ENCODE measurements at regions not wholly inside any gene's neighbourhood (a gene's known extent, or its start where the extent isn't known, plus 50 kb on each side); places are given as distances from the start of the nearest gene placed in this dataset.
"Not testable (repeated sequence)": the region's sequence is repeated elsewhere in the genome, so short reads cannot be mapped to it uniquely, and the experiment has no call there.

DNA sequence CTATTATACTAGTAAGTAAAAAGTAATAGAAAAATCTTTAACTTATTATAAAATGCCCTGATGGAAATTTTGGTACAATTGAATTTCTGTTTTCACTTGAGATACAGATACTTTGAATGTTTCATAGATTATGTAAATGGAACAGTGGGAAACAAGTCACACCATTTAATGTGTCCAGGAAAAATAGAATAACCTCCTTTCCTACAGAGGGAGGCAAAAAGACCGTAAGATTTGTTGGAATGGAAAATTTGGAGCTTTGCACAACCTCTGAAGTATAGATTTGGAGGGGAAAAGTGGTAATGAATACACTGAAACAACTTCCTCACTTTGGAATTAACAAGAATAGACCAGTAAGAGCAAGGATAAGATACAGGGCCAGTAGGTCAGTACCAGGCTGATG lies 149.2 kb upstream of the L3MBTL4 start:
- Histone ChIP-seq H3K27me3 (no peaks in the 10 kb centered on the region), H3K4me1 (no peaks in the 10 kb centered on the region), H3K27ac (no peak overlapping the region), H3K4me2 (no peak overlapping the region), H3K36me3 (no peaks in the 10 kb centered on the region), H4K20me1 (no peaks in the 10 kb centered on the region), H3K9me3 (replicated peaks in 1 of 11) (no peaks in the 10 kb centered on the region), H3K9ac (no peak overlapping the region), H3K4me3 (no peak overlapping the region)
- TF ChIP-seq Cebpa-rat (IDR thresholded peaks at IDR 0.05), result no peak

DNA sequence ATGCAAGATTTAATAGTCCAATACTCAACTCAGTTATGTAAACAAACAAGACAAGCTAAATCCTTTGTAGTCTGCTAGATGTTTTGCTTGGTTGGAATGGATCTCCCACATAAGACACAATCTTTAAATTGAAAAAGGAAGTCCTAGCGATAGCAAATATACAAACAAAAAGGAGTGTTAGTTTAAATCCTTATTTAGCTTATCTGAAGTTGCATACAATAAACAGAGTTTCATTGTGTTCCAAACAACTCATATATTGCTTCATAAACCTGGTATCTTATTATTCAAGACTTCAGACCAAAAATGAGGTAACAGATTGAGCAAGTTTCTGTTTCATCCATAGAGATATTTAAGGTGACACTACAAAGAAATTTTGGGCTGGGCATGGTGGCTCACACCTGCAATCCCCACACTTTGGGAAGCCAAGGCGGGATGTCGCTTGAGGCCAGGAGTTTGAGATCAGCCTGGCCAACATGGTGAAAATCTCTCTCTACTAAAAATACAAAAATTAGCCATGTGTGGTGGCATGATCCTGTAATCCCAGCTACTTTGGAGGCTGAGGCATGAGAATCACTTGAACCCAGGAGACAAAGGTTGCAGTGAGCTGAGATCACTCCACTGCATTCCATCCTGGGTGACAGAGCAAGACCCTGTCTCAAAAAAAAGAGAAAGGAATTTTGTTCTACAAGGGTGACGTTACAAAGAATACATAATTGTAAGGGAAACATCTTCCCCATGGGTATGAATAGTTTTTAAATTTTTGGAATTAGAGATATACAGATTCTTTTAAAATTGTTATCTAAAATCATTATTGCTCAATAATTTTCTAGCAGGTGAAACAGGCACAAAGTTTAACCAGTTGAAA lies 150.5 kb upstream of the L3MBTL4 start:
- H4K20me1 ChIP-seq, result no peaks in the 10 kb centered on the region
- H3K9me3 ChIP-seq (replicated peaks in 1 of 11), result no peaks in the 10 kb centered on the region
- H3K9ac ChIP-seq, result no peak overlapping the region
- no peak for TF ChIP-seq Cebpa-rat (IDR thresholded peaks at IDR 0.05)
- H3K27me3 ChIP-seq, result no peaks in the 10 kb centered on the region
- no peaks in the 10 kb centered on the region for H3K36me3 ChIP-seq
- H3K4me2 ChIP-seq, result no peak overlapping the region
- H3K4me3 ChIP-seq, result no peak overlapping the region
- H3K4me1 ChIP-seq, result no peaks in the 10 kb centered on the region
- no peak overlapping the region for H3K27ac ChIP-seq

DNA sequence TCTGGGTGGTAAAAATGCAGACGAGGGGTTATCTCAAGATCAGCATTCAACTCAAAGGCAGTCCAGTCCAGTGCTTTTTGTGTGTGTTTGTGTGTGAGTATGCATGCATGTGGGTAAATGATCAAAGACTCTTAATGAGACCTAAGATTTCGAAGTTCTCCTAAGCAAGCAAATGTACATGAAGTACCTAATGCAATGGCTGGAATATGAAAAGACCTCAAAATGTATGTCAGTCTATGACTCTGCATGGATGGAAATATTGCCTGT lies 151.0 kb upstream of the L3MBTL4 start:
- H4K20me1 ChIP-seq, result no peaks in the 10 kb centered on the region
- 0 out of 22 replicates have a peak, but pooled peaks of 1 of the 11 experiments have one; percentile 36 for TF ChIP-seq Cebpa-rat (IDR thresholded peaks at IDR 0.05)
- no peak overlapping the region for H3K9ac ChIP-seq
- no peaks in the 10 kb centered on the region for H3K9me3 ChIP-seq (replicated peaks in 1 of 11)
- no peak overlapping the region for H3K4me2 ChIP-seq
- H3K27ac ChIP-seq, result no peak overlapping the region
- H3K27me3 ChIP-seq, result no peaks in the 10 kb centered on the region
- H3K4me3 ChIP-seq, result no peak overlapping the region
- H3K4me1 ChIP-seq, result no peaks in the 10 kb centered on the region
- no peaks in the 10 kb centered on the region for H3K36me3 ChIP-seq

DNA sequence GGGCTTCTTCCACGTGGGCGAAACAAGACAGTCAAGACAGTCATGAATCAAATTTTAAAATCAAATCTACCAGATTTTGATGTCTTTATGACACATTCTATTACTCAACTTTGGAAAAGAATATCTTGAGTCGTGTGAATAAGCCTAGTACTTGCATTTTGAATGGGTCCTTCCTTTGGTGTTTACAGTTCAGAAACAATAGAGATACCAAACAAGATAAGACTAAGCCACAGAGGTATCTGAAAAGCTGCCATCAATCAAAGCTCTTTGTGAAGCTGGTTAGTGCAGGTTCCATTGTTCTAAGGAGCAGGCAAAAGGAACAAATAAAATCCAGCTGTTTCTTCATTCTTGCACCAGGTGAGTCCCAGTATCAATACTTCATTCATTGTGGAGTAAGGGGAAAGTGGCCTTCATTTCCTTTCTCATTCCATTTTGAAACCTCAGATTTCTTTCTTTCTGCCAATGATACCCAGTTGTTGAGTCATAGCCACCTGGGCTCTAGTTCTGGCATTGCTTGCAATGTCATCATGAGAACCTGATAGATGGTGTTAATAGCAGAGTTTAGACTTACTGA lies 151.7 kb upstream of the L3MBTL4 start:
- H3K27ac ChIP-seq, result no peak overlapping the region
- TF ChIP-seq Cebpa-rat (IDR thresholded peaks at IDR 0.05), result no peak
- H3K36me3 ChIP-seq, result no peaks in the 10 kb centered on the region
- no peaks in the 10 kb centered on the region for H3K4me1 ChIP-seq
- no peak overlapping the region for H3K4me3 ChIP-seq
- no peaks in the 10 kb centered on the region for H3K9me3 ChIP-seq (replicated peaks in 1 of 11)
- H3K27me3 ChIP-seq, result no peaks in the 10 kb centered on the region
- H3K9ac ChIP-seq, result no peak overlapping the region
- H4K20me1 ChIP-seq, result no peaks in the 10 kb centered on the region
- H3K4me2 ChIP-seq, result no peak overlapping the region

DNA sequence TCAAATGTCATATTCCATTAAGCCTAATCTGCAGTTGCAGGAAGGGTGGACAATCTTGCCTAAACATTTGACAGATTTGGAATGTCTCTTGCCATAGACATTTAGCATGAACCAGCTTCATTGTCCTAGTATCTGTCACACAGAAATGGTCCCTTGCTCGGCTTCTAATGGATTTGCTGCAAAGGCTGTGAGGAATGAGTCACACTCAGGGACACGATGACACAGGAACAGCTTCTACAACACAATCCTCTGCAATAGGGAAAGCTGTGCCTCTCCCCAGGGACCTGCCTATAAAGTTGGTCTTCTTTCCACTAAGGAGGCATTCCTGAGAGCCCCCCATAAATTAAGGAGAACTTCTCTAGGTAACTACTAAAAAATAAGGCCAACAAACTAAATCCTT lies 155.1 kb upstream of the L3MBTL4 start:
- no peak overlapping the region for H3K4me2 ChIP-seq
- no peak for TF ChIP-seq Cebpa-rat (IDR thresholded peaks at IDR 0.05)
- no peak overlapping the region for H3K4me3 ChIP-seq
- H3K36me3 ChIP-seq, result no peaks in the 10 kb centered on the region
- H4K20me1 ChIP-seq, result no peaks in the 10 kb centered on the region
- H3K27me3 ChIP-seq, result no peaks in the 10 kb centered on the region
- no peak overlapping the region for H3K9ac ChIP-seq
- no peaks in the 10 kb centered on the region for H3K4me1 ChIP-seq
- no peaks in the 10 kb centered on the region for H3K9me3 ChIP-seq (replicated peaks in 1 of 11)
- H3K27ac ChIP-seq, result no peak overlapping the region

DNA sequence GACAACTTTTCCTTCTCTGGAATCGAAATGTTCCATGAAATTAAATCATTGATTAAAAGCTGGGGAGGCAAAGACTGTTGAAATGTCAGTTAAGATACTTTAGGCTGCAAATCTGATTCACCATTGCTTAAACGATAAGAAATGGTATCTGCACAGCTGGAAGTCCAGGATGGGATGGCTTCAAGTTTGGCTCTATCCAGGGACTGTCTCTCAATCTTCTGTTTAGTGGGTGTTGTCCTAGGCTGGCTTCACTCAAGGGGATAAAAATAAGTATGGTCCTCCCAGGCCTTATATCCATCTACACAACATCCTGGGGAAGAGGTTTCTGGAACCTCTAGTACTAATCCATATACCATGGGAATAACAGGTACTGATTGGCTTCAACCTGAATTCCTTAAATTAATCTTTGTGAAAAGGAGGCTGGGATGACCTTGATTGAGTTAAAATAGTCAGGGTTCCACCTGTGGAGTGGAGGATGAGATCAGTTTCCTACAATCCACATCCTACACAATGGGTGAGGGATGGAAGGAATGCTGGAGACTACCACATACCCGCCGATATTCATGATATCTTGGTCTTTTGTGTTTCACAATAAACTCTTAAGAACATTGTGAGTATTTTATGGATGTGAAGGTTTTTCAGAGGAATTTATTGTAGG lies 156.0 kb upstream of the L3MBTL4 start:
- no peaks in the 10 kb centered on the region for H3K9me3 ChIP-seq (replicated peaks in 1 of 11)
- no peaks in the 10 kb centered on the region for H3K36me3 ChIP-seq
- no peak for TF ChIP-seq Cebpa-rat (IDR thresholded peaks at IDR 0.05)
- H3K4me3 ChIP-seq, result no peak overlapping the region
- no peak overlapping the region for H3K4me2 ChIP-seq
- no peaks in the 10 kb centered on the region for H4K20me1 ChIP-seq
- H3K4me1 ChIP-seq, result no peaks in the 10 kb centered on the region
- H3K27me3 ChIP-seq, result no peaks in the 10 kb centered on the region
- no peak overlapping the region for H3K9ac ChIP-seq
- H3K27ac ChIP-seq, result no peak overlapping the region

DNA sequence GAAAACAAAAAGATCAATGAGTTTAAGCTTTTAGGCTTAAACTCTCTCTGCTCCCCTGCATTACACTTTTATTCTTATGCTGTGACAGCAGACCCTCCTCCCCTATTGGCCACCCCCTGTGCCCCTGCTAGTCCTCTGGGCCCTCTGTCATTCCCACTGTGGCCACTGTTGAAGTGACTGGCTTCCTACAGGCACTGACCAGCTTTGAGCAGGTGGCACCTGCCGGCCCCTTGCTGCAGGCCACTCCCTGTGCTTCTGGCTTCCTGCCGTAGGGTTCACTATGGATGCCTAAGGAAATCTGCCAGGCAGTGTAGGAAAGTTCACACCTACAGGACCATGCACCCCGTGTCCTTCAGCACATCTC lies 156.5 kb upstream of the L3MBTL4 start:
- no peaks in the 10 kb centered on the region for H3K27me3 ChIP-seq
- H3K9ac ChIP-seq, result no peak overlapping the region
- no peaks in the 10 kb centered on the region for H3K9me3 ChIP-seq (replicated peaks in 1 of 11)
- H3K4me2 ChIP-seq, result no peak overlapping the region
- no peak for TF ChIP-seq Cebpa-rat (IDR thresholded peaks at IDR 0.05)
- H4K20me1 ChIP-seq, result no peaks in the 10 kb centered on the region
- no peak overlapping the region for H3K27ac ChIP-seq
- no peaks in the 10 kb centered on the region for H3K4me1 ChIP-seq
- no peaks in the 10 kb centered on the region for H3K36me3 ChIP-seq
- H3K4me3 ChIP-seq, result no peak overlapping the region

DNA sequence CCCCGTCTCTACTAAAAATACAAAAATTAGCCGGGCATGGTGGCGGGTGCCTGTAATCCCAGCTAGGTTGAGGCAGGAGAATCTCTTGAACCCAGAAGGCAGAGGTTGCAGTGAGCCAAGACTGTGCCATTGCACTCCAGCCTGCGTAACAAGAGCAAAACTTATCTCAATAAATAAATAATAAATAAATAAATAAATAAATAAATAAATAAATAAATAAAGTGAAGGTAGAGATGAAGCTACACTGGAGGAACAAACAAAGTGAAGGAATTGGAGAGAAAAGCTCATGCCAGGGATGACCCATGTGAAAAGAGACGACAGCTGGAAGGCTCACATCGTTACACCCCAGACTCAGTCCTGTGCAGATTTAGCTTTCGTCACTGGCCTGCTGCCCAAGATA lies 157.3 kb upstream of the ARHGAP28 start:
- H4K20me1 ChIP-seq; H3K9me3 ChIP-seq (replicated peaks in 1 of 11); H3K4me1 ChIP-seq; H3K4me3 ChIP-seq; H3K36me3 ChIP-seq; H3K27ac ChIP-seq; H3K9ac ChIP-seq; H3K4me2 ChIP-seq; H3K27me3 ChIP-seq: not testable (repeated sequence)

DNA sequence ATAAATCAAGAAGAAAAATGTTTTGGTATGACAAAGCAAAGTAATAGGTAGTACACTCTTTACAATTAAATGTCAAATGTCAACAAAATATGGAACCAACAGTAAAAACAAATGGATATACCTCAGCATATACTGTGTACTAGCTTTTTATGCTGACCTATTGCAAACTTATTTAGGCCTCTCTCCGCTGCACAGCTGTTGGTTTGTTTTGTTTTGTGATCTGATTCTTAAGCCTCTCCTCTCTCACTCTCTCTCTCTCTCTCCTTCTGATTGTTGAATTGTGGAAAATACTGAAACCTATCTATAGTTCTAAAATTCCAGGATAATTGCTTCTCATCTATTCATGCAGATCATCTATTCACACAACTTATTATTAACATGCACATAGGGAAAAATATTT lies 154.9 kb upstream of the ARHGAP28 start:
- Histone ChIP-seq H3K4me2 (no peak overlapping the region), H3K27me3 (no peaks in the 10 kb centered on the region), H3K9me3 (replicated peaks in 1 of 11) (peaks cover 0 to 10% (median 0%) of the 10 kb centered on the region in 11 experiments; a peak in 1 of 22 replicates), H3K4me3 (no peak overlapping the region), H3K27ac (no peak overlapping the region), H3K4me1 (peaks cover 0 to 12% (median 9%) of the 10 kb centered on the region in 10 experiments; a peak in 14 of 20 replicates), H3K36me3 (no peaks in the 10 kb centered on the region), H3K9ac (no peak overlapping the region), H4K20me1 (no peaks in the 10 kb centered on the region)
- no peak for TF ChIP-seq Cebpa-rat (IDR thresholded peaks at IDR 0.05)

DNA sequence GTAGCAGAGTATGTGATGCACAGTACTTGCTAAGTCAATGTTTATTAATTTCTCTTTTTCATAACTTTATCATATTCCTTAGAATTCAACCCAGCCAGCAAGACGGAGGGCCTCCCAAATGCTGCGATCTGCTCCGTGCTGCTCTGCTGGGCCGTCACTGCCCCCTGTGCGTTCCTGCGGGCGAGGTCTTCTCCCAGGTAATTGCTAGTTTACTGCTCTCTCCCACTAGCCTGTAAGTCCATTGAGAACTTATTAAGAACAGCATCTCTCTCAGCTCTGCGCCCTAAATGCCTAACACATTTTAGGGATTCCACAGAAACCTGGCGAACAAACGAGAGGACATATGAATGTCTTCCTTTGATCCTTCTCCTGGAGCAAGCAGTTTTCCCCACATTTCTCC lies 153.6 kb upstream of the ARHGAP28 start:
- H3K27ac ChIP-seq, result no peak overlapping the region
- no peaks in the 10 kb centered on the region for H4K20me1 ChIP-seq
- H3K4me2 ChIP-seq, result no peak overlapping the region
- H3K4me3 ChIP-seq, result no peak overlapping the region
- no peak for TF ChIP-seq Cebpa-rat (IDR thresholded peaks at IDR 0.05)
- no peaks in the 10 kb centered on the region for H3K27me3 ChIP-seq
- H3K36me3 ChIP-seq, result no peaks in the 10 kb centered on the region
- peaks cover 0 to 10% (median 0%) of the 10 kb centered on the region in 11 experiments; a peak in 1 of 22 replicates for H3K9me3 ChIP-seq (replicated peaks in 1 of 11)
- H3K4me1 ChIP-seq, result peaks cover 0 to 24% (median 22%) of the 10 kb centered on the region in 10 experiments; a peak in 14 of 20 replicates
- no peak overlapping the region for H3K9ac ChIP-seq
